ENCODE measurements at regions not wholly inside any gene's neighbourhood (a gene's known extent, or its start where the extent isn't known, plus 50 kb on each side); places are given as distances from the start of the nearest gene placed in this dataset.
"Not testable (repeated sequence)": the region's sequence is repeated elsewhere in the genome, so short reads cannot be mapped to it uniquely, and the experiment has no call there.

GRCh38 chr10:23779301-23779700 is 340.4 kb downstream of the OTUD1 start:
- no peak for DNase-seq

- DNase-seq, result no peak
These were observed 341.5 kb downstream of the OTUD1 start for GRCh38 chr10:23780331-23780730.

DNA sequence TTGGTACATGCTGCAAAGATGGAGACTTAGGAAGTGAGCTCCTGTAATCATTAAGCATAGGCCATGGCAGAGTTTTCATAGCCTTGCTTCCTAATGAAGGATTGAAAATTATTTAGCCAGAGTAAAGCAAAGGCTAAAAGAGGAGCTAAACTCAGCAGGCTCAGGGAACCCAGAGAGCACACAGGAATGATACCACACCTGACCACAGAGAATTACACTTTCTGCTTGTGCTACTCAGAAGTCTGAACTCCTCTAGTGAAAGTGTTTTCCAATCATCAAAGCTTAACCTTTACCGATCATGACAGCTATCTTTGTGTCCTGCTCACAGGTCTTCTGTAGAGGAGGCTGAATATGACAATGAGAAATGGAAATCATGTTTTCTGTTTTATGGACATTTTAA is 347.7 kb downstream of the OTUD1 start:
- no peak for DNase-seq

DNA sequence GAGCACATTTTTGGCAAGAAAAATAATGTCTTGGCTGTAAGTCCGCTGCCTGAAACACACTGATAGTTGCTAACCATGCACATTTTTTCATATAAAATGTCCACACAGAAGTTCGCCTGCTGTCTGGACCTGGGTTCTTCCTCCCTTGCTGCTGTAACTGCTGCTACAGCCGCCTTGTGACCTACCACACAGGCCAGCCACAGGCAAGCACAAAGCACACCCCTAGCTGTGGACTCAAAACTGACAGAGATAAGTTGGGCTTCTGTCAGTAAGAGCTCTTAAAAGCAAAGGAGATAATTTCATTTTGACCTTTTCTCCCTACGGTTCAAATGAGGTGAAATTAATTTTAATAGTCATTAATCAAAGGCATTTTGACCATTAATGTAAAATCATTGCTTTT is 354.7 kb downstream of the OTUD1 start:
- DNase-seq, result no peak

- DNase-seq, result not testable (repeated sequence)
These were observed 358.6 kb downstream of the OTUD1 start for GRCh38 chr10:23797452-23797851.

GRCh38 chr10:23804125-23804524 is 365.2 kb downstream of the OTUD1 start:
- DNase-seq, result no peak

DNA sequence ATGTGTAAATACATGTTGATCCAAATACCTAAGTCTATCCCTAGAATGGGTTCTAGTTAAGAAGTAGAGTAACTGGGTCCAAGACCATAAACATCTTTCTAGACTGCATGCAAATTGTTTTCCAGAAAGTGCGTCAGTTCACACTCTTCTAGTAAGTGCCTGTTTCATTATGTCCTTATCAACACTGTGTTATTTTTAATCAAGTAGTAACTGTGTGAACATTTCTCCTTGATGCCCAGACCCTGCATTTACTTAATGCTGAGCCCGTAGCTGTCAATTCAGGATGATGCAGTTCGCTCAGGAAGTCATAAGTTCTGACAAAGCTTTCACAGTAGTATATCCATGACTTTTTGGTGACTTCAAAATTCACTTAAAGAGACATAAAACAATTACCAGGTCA is 374.8 kb downstream of the OTUD1 start:
- no peak for DNase-seq

DNA sequence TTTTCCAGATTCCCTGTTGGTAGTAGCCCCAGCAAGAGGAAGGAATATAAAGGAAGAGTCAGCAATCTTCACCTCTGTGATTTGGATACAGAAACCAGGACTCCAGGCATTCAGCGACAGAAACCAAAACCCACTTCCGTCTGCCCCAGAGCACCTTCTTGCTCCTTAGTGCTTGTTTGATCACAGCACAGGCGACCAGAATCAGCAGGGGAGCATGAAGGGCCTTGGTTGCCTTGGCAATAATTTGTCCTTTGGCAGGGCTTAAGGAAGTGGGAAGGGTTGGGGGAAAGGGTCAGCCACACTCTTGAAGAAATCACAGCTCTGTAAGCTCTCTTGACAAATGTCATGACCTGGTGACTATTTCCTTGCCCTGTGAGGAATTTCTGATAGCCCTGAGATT is 379.6 kb downstream of the OTUD1 start:
- DNase-seq, result no peak

GRCh38 chr10:23820792-23821191 is 381.9 kb downstream of the OTUD1 start:
- DNase-seq, result no peak

DNA sequence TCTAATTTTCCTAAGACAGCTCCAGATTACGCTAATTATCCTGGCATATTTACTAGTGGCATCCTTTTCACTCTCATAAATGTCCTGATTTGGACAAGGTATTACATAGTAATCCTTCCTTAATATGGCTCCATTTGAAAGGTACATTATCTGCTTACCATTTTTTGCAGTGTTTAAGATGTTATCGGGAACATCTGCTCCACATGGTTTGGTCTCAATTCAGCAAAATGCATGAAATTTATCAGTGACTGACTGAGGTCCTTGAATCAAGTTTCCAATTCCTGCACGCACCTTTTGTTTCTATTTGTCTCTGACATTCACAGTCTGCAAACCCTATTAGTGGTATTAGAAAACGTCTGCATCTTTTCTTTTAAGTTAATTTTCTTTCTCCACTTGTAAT is 384.1 kb upstream of the KIAA1217 start:
- DNase-seq, result no peak

DNA sequence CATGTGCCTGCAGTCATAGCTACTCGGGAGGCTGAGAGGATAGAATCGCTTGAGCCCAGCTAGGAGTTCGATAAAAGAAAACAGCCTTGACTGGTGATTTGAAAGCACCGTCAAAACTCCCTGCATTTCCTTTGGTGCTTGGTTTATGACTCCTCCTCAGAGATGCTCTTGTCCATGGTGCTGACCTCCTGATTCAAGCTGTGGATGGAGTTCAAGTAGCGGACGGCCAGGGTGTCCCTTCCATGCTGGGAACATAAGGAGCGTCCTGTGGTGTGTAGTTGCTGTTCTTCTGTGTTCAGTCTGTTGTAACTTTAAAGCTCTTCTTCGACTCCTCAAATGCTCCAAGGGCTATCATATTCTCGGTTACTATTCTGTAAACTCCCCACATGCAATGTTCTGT is 382.5 kb upstream of the KIAA1217 start:
- DNase-seq, result no peak

DNA sequence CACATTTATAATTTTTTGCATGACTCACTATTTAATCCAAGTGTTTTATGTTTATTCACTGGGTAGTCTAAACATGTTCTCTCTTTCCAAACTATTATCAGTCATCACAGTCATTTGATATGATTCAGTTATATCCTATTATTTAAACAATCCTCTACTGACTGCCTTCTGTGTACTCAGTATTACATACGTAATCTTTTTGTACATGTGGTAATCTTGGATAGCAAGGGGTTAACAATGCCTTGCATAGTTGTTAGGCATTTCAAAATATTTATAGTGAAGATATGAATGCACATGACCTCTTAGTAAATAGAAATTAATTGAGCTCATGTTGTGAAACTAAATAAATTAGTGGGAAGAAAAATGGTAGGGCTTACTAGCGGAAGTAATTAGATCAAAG is 379.4 kb upstream of the KIAA1217 start:
- DNase-seq, result no peak

- no peak for DNase-seq
These were observed 374.8 kb upstream of the KIAA1217 start for GRCh38 chr10:23834091-23834490.

DNA sequence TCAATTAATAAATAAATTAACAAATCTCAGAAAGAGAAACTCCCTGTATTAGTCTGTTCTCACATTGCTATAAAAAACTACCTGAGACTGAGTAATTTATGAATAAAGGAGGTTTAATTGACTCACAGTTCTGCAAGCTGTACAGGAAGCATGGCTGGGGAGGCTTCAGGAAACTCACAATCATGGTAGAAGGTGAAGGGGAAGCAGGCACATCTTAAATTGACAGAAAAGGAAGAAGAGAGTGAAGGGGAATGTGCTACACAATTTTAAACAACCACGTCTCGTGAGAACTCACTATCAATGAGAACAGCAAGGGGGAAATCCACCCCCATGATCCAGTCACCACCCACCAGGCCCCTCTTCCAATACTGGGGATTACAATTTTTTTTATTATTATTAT is 358.3 kb upstream of the KIAA1217 start:
- DNase-seq, result no peak

DNA sequence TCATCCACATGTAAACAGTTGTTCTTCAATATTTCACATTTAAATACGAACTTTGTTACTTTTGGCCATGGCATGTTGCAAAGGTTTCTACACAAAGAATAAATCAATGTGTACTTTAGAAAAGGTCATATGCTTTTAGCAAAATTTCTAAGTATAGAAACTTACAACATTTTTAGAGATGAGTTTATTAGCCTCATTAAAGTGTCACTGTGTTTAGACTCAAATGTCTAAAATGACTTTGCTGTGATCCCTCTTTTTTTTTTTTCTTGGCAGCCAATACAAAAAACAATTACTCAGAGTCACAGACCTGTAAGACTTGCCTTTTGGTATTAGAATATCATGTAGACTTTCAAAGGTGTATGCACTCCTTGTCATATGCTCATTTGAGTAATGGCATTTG is 349.3 kb upstream of the KIAA1217 start:
- DNase-seq, result no peak

GRCh38 chr10:23864631-23865147 is 344.2 kb upstream of the KIAA1217 start:
- no peak for DNase-seq

DNA sequence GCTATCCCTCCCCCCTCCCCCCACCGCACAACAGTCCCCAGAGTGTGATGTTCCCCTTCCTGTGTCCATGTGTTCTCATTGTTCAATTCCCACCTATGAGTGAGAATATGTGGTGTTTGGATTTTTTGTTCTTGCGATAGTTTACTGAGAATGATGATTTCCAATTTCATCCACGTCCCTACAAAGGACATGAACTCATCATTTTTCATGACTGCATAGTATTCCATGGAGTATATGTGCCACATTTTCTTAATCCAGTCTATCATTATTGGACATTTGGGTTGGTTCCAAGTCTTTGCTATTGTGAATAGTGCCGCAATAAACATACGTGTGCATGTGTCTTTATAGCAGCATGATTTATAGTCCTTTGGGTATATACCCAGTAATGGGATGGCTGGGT is 342.0 kb upstream of the KIAA1217 start:
- not testable (repeated sequence) for DNase-seq

GRCh38 chr10:23868121-23868520 is 340.8 kb upstream of the KIAA1217 start:
- no peak for DNase-seq

GRCh38 chr10:23869548-23869947 is 339.4 kb upstream of the KIAA1217 start:
- DNase-seq, result no peak

- no peak for DNase-seq
These were observed 338.9 kb upstream of the KIAA1217 start for GRCh38 chr10:23869996-23870395.

DNA sequence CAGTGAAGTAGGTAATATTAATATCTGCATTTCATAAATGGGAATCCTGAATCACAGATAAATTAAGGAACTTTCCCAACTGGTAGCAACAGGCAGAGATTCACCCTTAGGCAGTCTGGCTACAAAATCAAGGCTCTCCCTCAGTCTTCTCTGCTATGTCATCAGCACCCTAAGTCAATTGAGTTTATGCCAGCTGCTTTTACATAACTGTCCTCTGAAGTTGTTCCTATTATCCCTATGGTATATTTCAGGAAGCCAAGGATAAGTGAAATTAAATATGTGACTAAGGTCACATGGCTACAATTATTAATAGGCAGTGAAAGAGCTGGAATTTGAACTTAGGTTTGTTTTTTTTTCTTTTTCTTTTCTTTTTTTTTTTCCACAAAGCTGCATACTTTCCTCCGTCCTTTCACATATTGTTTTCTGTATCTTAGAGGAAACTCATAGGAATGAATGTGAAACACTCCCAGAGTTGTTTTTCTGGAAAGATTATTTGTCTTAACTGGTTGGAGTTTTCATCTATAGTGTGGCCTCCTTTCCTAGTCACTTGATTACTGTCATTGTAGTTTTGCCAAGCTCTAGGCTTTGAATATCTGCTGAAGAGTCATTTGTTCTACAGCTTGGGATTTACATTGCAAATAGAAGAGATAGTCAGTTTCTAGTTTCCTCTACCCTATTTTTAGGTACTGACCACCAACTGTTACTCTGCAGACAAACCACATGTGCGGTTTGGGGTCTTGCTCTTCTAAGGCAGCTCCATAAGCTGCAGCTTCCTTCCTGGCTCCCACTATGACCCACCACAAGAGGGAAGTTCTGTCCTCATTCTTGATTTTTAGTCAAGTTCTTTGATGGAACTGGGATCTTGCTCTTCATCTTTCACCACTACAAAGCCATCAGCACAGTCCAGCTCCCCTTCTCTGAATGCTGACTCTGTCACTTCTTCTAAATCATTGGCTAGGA is 338.0 kb upstream of the KIAA1217 start:
- no peak for DNase-seq

DNA sequence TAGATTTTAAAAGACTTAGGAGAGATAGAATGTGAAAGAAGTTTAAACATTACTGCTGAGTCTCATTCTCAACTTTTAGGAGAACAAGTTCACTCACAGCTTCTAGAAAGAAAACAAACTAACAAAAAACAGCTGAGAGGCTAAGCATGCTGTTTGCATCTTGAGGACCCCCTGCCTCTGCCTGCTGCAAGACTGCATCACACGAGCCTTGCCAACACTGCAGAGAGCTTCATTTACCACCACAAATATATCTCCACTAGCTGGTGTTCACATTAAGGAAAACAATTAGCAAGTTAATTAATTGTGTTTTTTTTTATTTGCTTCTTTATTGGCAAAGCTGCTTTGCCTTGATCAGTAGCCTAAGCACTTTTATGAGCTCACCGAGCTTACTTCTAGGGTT is 336.6 kb upstream of the KIAA1217 start:
- DNase-seq, result no peak

GRCh38 chr10:23877791-23878320 is 331.1 kb upstream of the KIAA1217 start:
- no peak for DNase-seq

DNA sequence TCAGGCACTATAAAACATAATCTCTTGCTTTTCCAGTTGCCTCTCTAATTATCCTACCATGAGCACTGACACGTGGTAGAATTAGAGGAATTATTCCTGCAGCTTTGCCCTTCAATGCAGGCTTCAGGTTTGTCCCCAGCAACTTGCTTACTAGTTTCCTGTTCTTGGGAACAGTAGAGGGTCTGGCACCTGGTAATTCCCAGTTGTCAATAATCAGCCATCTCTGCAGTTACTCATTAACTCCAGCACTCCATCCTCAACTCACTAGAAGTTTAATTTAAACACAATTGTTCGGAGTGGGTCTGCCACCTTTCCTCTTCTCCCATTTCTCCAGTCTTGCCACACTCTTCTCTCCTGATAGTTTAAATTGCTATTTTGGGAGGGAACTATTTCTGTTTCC is 324.3 kb upstream of the KIAA1217 start:
- no peak for DNase-seq
